H9 (cell line): ENCODE measurements at regions not wholly inside any gene's neighbourhood (a gene's known extent, or its start where the extent isn't known, plus 50 kb on each side); places are given as distances from the start of the nearest gene placed in this dataset.

Experiments
- DNase-seq: peaks from one replicate; pipeline ENCODE4 v3.0.0-alpha.2; 2017
- H2AFZ ChIP-seq: one replicate; pipeline ENCODE4 v1.6.1; 2013; ENCODE audit warnings: mild to moderate bottlenecking, low read length, control low read depth, moderate library complexity
- H2AK5ac ChIP-seq: 2 replicates; pipeline ENCODE4 v1.6.1; 2013; ENCODE audit warnings: low read length, control low read depth, mixed read lengths; ENCODE audit not compliant: insufficient read length
- H2BK120ac ChIP-seq: one replicate; pipeline ENCODE4 v1.6.1; 2013; ENCODE audit warnings: low read depth, mild to moderate bottlenecking, low read length, control low read depth, inconsistent platforms; ENCODE audit not compliant: poor library complexity, severe bottlenecking
- H2BK12ac ChIP-seq: 2 replicates; pipeline ENCODE4 v1.6.1; 2013; ENCODE audit warnings: low read length, control low read depth, mixed read lengths, low read depth; ENCODE audit not compliant: insufficient read length
- H2BK15ac ChIP-seq: 2 replicates; pipeline ENCODE4 v1.6.1; 2013; ENCODE audit warnings: low read depth, low read length, control low read depth
- H2BK20ac ChIP-seq: one replicate; pipeline ENCODE4 v1.6.1; 2013; ENCODE audit warnings: low read depth, mild to moderate bottlenecking, low read length, control low read depth, inconsistent platforms; ENCODE audit not compliant: poor library complexity, severe bottlenecking
- H2BK5ac ChIP-seq: 2 replicates; pipeline ENCODE4 v1.6.1; 2013; ENCODE audit warnings: low read length, control low read depth, mixed read lengths; ENCODE audit not compliant: insufficient read length
- H3K14ac ChIP-seq: 2 replicates; pipeline ENCODE4 v1.6.1; 2013; ENCODE audit warnings: low read length, control low read depth; ENCODE audit not compliant: insufficient read depth
- H3K18ac ChIP-seq: 2 replicates; pipeline ENCODE4 v1.6.1; 2013; ENCODE audit warnings: low read depth, mild to moderate bottlenecking, mixed read lengths, low read length, control low read depth; ENCODE audit not compliant: insufficient read length
- H3K23ac ChIP-seq: 2 replicates; pipeline ENCODE4 v1.6.1; 2013; ENCODE audit warnings: low read length, control low read depth, mixed read lengths, low read depth; ENCODE audit not compliant: insufficient read length
- H3K23me2 ChIP-seq: 2 replicates; pipeline ENCODE4 v1.6.1; 2013; ENCODE audit warnings: low read depth, mild to moderate bottlenecking, mixed read lengths, low read length, control low read depth; ENCODE audit not compliant: insufficient read length, poor library complexity, severe bottlenecking
- H3K27ac ChIP-seq: 2 replicates; pipeline ENCODE4 v1.5.1; 2013; ENCODE audit warnings: low read length, control low read depth, mixed read lengths, low read depth; ENCODE audit not compliant: insufficient read length
- H3K27me3 ChIP-seq: 2 replicates; pipeline ENCODE4 v1.6.1; 2013; ENCODE audit warnings: low read length, control low read depth, inconsistent platforms; ENCODE audit not compliant: insufficient read depth
- H3K4ac ChIP-seq: 2 replicates; pipeline ENCODE4 v1.6.1; 2013; ENCODE audit warnings: low read depth, mild to moderate bottlenecking, control low read depth, inconsistent platforms, low read length, moderate library complexity
- H3K4me1 ChIP-seq: 2 replicates; pipeline ENCODE4 v1.6.1; 2013; ENCODE audit warnings: low read length, control low read depth, inconsistent platforms; ENCODE audit not compliant: insufficient read depth
- H3K4me2 ChIP-seq: 2 replicates; pipeline ENCODE4 v1.6.1; 2013; ENCODE audit warnings: low read length, control low read depth, mixed read lengths; ENCODE audit not compliant: insufficient read length, insufficient read depth
- H3K56ac ChIP-seq: 2 replicates; pipeline ENCODE4 v1.6.1; 2013; ENCODE audit warnings: low read depth, mild to moderate bottlenecking, mixed read lengths, low read length, control low read depth; ENCODE audit not compliant: insufficient read length
- H3K79me1 ChIP-seq: 2 replicates; pipeline ENCODE4 v1.6.1; 2013; ENCODE audit warnings: low read depth, mild to moderate bottlenecking, moderate library complexity, low read length, control low read depth, inconsistent platforms; ENCODE audit not compliant: insufficient read depth, poor library complexity, severe bottlenecking
- H3K79me2 ChIP-seq: 2 replicates; pipeline ENCODE4 v1.6.1; 2013; ENCODE audit warnings: low read length, control low read depth, inconsistent platforms; ENCODE audit not compliant: insufficient read depth
- H3K9ac ChIP-seq: 2 replicates; pipeline ENCODE4 v1.6.1; 2013; ENCODE audit warnings: low read length, control low read depth, mixed read lengths; ENCODE audit not compliant: insufficient read length; ENCODE audit errors: extremely low read depth
- H3K9me3 ChIP-seq: one replicate; pipeline ENCODE4 v1.6.1; 2013; ENCODE audit warnings: low read depth, low read length, inconsistent platforms; ENCODE audit not compliant: control insufficient read depth
- H3T11ph ChIP-seq: one replicate; pipeline ENCODE4 v1.6.1; 2013; ENCODE audit warnings: mild to moderate bottlenecking, low read length, control low read depth, inconsistent platforms
- H4K20me1 ChIP-seq: one replicate; pipeline ENCODE4 v1.6.1; 2013; ENCODE audit not compliant: control insufficient read depth, insufficient read length, insufficient read depth
- H4K5ac ChIP-seq: 2 replicates; pipeline ENCODE4 v1.6.1; 2013; ENCODE audit warnings: low read depth, mild to moderate bottlenecking, mixed read lengths, low read length, control low read depth; ENCODE audit not compliant: insufficient read length
- H4K8ac ChIP-seq: replicated peaks from 2 replicates; pipeline ENCODE4 v1.6.1; 2013; ENCODE audit warnings: low read length, control low read depth, mixed read lengths, low read depth; ENCODE audit not compliant: insufficient read length
- H4K91ac ChIP-seq: 2 replicates; pipeline ENCODE4 v1.6.1; 2013; ENCODE audit warnings: low read depth, mild to moderate bottlenecking, moderate library complexity, mixed read lengths, low read length, control low read depth; ENCODE audit not compliant: insufficient read length
- H3K27ac Mint-ChIP-seq, 3 experiments: 2 replicates in 2 of 3; 3 replicates in 1 of 3; pipeline ENCODE4 v1.8.0; 2020 to 2021; ENCODE audit warnings: mixed read lengths in 3 of 3, mild to moderate bottlenecking in 1 of 3, moderate library complexity in 1 of 3
- H3K27me3 Mint-ChIP-seq: 2 replicates; pipeline ENCODE4 v1.8.0; 2021; ENCODE audit warnings: low read depth, mild to moderate bottlenecking, moderate library complexity, mixed read lengths
- H3K36me3 Mint-ChIP-seq, 3 experiments: 2 replicates in 2 of 3; 3 replicates in 1 of 3; pipeline ENCODE4 v1.8.0; 2020 to 2021; ENCODE audit warnings: low read depth in 3 of 3, mixed read lengths in 3 of 3; ENCODE audit not compliant: insufficient read depth in 1 of 3
- H3K4me1 Mint-ChIP-seq, 2 experiments: 2 replicates each; pipeline ENCODE4 v1.8.0; 2020; ENCODE audit warnings: mixed read lengths in 2 of 2
- H3K4me3 Mint-ChIP-seq, 2 experiments: 2 replicates in 1 of 2; 3 replicates in 1 of 2; pipeline ENCODE4 v1.8.0; 2020 to 2021; ENCODE audit warnings: mild to moderate bottlenecking in 2 of 2, mixed read lengths in 2 of 2, moderate library complexity in 1 of 2
- H3K9me3 Mint-ChIP-seq, 2 experiments: 2 replicates in 1 of 2; 3 replicates in 1 of 2; pipeline ENCODE4 v1.8.0; 2020; ENCODE audit warnings: mild to moderate bottlenecking in 2 of 2, mixed read lengths in 2 of 2, moderate library complexity in 1 of 2
- WGBS: extraction: QIAGEN DNeasy Blood & Tissue Kit; methylation state at CpG from one replicate; pipeline ENCODE4 v1.1.7; 2013; ENCODE audit warnings: missing lambda C conversion rate, low lambda C conversion rate, mixed read lengths; ENCODE audit not compliant: insufficient read length; ENCODE audit errors: extremely low coverage; 5-methylcytosine and 5-hydroxymethylcytosine counted together
- TF ChIP-seq, protein P1 (sequence below): fragments of 200-600 bp; sonication (generic); conservative IDR thresholded peaks from 3 replicates; pipeline ENCODE4 v1.8.0; 2021; ENCODE audit warnings: antibody characterized with exemption, mild to moderate bottlenecking

DNA sequence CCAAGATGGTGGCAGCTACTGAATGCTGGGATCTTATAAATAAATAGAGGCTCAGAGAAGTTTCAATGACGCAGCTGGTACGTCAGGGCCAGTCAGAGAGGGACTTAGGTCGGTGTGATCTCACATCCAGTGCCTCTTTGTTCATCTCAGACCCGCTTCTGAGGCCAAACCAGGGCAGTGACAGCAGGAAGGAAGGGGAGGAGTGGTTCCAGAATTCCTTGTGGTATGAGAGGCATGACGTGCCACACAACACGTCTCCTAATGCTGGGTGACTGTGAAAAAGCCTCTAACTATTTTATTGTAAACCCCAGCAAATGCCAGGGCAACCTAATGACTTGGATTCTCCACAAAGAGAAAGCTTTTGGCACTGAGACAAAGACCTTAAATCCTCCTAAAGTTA, 423.3 kb downstream of the LPIN1 start:
- Histone ChIP-seq H4K5ac (no peak overlapping the region), H4K20me1 (no peaks in the 10 kb centered on the region), H3K79me1 (no peaks in the 10 kb centered on the region), H2BK120ac (no peak overlapping the region), H3K56ac (no peak overlapping the region), H2AFZ (no peak overlapping the region), H3K23ac (no peak overlapping the region), H3K4ac (no peak overlapping the region), H3K4me1 (no peaks in the 10 kb centered on the region), H3K14ac (no peak overlapping the region), H3K18ac (no peak overlapping the region), H2BK15ac (no peak overlapping the region), H3K9me3 (no peaks in the 10 kb centered on the region), H3K9ac (no peak overlapping the region), H3K79me2 (no peaks in the 10 kb centered on the region), H2BK20ac (no peak overlapping the region), H3K4me2 (no peak overlapping the region), H3K27ac (no peak overlapping the region), H2BK12ac (no peak overlapping the region), H3K27me3 (no peaks in the 10 kb centered on the region), H2BK5ac (no peak overlapping the region), H3T11ph (no peak overlapping the region), H2AK5ac (no peak overlapping the region), H4K91ac (no peak overlapping the region), H4K8ac (no peak overlapping the region), H3K23me2 (no peaks in the 10 kb centered on the region)
- no peak overlapping the region for H3K4me3 Mint-ChIP-seq
- H3K27me3 Mint-ChIP-seq, result peaks cover 24% of the 10 kb centered on the region
- peak overlapping the region in 1 of 3 experiments; percentile 78; a peak in 1 of 7 replicates for H3K27ac Mint-ChIP-seq
- peaks cover 0 to 3% of the 10 kb centered on the region in 2 experiments; a peak in 2 of 4 replicates for H3K4me1 Mint-ChIP-seq
- no peak for DNase-seq
- H3K9me3 Mint-ChIP-seq, result no peaks in the 10 kb centered on the region; a peak in 1 of 5 replicates
- TF ChIP-seq, protein P1, sequence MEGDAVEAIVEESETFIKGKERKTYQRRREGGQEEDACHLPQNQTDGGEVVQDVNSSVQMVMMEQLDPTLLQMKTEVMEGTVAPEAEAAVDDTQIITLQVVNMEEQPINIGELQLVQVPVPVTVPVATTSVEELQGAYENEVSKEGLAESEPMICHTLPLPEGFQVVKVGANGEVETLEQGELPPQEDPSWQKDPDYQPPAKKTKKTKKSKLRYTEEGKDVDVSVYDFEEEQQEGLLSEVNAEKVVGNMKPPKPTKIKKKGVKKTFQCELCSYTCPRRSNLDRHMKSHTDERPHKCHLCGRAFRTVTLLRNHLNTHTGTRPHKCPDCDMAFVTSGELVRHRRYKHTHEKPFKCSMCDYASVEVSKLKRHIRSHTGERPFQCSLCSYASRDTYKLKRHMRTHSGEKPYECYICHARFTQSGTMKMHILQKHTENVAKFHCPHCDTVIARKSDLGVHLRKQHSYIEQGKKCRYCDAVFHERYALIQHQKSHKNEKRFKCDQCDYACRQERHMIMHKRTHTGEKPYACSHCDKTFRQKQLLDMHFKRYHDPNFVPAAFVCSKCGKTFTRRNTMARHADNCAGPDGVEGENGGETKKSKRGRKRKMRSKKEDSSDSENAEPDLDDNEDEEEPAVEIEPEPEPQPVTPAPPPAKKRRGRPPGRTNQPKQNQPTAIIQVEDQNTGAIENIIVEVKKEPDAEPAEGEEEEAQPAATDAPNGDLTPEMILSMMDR, result no peak
- no CpG with 5 or more reads among the region's 6 CpGs for WGBS
- H3K36me3 Mint-ChIP-seq, result no peaks in the 10 kb centered on the region
